GM10248 (cell line): ENCODE measurements at regions not wholly inside any gene's neighbourhood (a gene's known extent, or its start where the extent isn't known, plus 50 kb on each side); places are given as distances from the start of the nearest gene placed in this dataset.

Experiments
- CTCF ChIA-PET: fragments of 300-600 bp; sonication (Branson Sonifier 250); formaldehyde crosslinking; extraction: SDS; loops from one replicate; lab custom pipeline; 2021; ENCODE audit warnings: antibody characterized with exemption; lab: Yijun Ruan, JAX
- POLR2A ChIA-PET: fragments of 350-650 bp; sonication (Branson Sonifier 250); formaldehyde crosslinking; extraction: SDS; loops from one replicate; lab custom pipeline; 2020; ENCODE audit warnings: antibody characterized with exemption; lab: Yijun Ruan, JAX
- DNase-seq: peaks from one replicate; pipeline ENCODE4 v3.0.0; 2012; ENCODE audit errors: extremely low spot score
- TF ChIP-seq, protein P1 (sequence below): IDR thresholded peaks from 2 replicates; pipeline ENCODE4 v1.5.1; 2012; ENCODE audit warnings: mild to moderate bottlenecking, low read depth; ENCODE audit errors: extremely low read depth, missing control alignments, control extremely low read depth

DNA sequence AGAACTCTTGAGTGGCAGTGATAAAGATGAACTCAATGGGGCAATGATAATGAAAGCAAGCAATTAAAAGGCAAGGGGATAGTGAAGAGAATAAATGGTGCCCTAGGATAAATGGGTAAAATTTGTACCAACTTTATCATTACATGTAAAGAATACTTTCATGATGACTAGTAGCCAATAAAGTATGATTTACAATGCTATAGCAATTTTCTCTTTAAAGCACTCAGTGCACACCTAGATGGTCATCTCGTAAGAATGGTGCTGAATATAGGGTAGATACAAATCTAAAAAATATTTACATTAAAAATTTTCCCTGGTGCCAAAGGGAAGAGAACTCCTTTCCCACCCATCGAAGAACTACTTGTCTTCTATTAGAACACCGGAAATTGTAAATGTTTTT lies 651.4 kb downstream of the STPG2 start:
- ChIA-PET POLR2A (no interaction called here), CTCF (no interaction called here)
- TF ChIP-seq, protein P1, sequence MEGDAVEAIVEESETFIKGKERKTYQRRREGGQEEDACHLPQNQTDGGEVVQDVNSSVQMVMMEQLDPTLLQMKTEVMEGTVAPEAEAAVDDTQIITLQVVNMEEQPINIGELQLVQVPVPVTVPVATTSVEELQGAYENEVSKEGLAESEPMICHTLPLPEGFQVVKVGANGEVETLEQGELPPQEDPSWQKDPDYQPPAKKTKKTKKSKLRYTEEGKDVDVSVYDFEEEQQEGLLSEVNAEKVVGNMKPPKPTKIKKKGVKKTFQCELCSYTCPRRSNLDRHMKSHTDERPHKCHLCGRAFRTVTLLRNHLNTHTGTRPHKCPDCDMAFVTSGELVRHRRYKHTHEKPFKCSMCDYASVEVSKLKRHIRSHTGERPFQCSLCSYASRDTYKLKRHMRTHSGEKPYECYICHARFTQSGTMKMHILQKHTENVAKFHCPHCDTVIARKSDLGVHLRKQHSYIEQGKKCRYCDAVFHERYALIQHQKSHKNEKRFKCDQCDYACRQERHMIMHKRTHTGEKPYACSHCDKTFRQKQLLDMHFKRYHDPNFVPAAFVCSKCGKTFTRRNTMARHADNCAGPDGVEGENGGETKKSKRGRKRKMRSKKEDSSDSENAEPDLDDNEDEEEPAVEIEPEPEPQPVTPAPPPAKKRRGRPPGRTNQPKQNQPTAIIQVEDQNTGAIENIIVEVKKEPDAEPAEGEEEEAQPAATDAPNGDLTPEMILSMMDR = no peak
- DNase-seq = no peak

DNA sequence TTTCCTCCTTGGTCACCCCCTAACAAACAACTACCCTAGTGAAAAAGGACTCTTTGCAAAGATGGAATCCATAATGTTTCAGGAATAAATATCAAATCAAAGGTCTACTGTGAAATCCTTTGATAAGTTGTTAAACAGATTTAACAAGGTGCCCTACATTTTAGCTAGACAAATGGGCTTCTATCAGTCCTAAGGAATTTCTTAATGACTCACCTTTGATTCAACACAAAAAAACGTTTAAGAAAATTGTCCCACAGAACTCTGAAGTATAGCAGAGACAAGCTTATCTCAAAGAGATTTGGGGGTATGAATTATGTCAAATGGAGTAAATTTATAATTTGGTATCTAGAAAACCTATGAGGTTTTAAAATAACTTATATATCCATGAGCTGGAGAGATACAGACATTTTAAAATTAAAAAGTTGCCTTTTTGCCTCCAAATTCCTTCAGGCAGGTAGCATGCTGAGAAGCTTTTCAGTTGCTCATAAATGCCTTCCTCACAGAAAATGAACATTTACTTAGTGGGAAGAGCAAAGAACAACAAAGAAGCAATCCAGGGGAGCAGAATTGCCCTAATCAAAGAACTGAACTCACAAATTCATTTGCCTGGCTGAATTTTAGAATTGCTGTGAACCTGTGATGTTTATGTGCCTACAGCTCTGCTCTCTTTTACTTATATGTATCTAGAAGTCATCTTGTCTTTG lies 649.3 kb downstream of the STPG2 start:
- TF ChIP-seq, protein P1 = no peak
- POLR2A ChIA-PET = no interaction called here
- DNase-seq = no peak
- CTCF ChIA-PET = interaction anchor here (1.4 kb wide), 1 partner anchor 21 kb away, joined by 3 read pairs; no protein-coding TSS in a partner anchor

DNA sequence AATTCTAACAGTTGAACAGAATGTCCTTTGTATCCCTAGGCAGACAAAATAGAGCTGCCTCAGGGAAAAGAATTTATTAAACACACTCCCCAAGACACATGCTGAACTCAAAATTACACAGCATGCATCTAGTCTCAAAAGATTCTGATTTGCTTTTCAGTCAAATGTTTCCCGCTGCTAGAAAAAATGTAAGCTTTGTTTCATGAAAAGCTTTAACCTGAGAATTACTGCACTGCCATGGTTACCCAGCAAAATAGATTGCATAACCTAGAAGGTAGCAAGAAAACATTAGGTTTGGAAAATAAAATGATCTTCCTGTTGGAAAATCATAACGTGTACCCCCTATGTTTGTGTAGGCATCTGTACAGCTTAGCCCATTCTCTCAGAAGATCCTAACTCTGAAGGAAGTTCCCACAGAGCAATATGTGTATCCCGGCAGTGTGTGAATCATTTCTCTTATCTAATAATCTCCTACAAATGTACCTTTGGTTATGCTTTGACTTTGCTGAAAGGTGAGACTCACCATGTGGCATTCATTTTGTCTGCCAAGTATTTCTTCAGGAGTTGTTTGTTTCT lies 646.9 kb downstream of the STPG2 start:
- ChIA-PET CTCF (no interaction called here), POLR2A (no interaction called here)
- TF ChIP-seq, protein P1 = no peak
- DNase-seq = no peak

DNA sequence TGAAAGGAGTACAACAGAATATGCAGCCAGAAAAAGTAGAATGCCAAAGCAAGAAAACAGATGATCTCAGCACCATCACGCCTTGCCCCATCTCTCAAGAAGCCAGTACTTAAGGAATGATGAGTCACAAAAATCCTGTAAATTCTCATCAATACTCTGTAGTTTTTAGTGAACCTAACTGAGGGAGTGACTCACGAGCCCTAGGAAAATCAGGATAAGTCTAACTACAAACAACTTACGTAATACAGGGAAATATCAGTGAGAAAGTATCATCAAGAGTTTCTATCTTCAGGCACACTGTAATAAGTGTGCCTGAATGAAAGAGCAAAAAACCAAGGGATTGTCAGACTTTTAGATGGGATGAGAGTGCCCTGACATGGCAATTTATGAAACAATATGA lies 644.4 kb downstream of the STPG2 start:
- TF ChIP-seq, protein P1 = no peak
- ChIA-PET POLR2A (no interaction called here), CTCF (interaction anchor here (1.0 kb wide), 1 partner anchor 8 kb away, joined by 3 read pairs; no protein-coding TSS in a partner anchor)
- no peak for DNase-seq

DNA sequence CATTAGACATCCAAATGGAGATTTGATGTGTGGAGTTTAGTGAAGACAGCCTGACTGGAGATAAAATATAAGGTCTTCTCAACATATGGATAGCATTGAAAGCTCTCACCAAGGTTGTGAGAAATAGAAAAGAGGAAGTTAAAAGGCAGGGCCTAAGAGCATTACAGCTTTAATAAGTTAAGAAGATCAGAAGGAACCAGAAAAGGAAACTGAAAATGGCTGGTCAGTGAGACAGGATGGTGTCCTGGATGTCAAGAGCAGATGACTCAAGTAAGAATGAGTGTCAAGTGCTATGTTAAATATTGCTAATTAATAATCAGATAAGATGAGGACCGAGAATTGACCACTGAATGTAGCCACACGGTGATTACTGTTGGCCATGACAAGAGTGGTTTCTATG lies 642.9 kb downstream of the STPG2 start:
- peak; percentile 6 for DNase-seq
- POLR2A ChIA-PET = no interaction called here
- CTCF ChIA-PET = interaction anchor here (0.8 kb wide), 1 partner anchor 19 kb away, joined by 3 read pairs; no protein-coding TSS in a partner anchor
- TF ChIP-seq, protein P1 = no peak

DNA sequence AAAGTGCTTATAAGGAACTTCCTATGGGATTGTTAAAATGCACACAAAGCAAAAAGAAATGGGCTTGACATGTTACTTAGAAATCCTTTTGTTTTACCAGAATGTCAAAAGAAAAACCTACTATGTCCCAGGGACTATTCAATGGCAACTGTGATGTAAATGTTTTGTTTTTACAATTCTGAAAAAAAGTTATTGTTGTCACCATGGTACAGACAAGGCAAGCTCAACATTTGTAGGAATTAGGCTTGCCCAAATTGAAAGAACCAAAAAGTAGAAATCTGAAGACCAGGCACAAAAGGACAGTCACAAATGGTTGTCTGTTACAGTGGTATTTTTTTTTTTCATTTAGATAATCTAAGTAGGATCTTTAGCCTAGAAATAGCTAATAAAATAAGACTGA lies 638.6 kb downstream of the STPG2 start:
- POLR2A ChIA-PET = no interaction called here
- CTCF ChIA-PET = no interaction called here
- DNase-seq = no peak
- TF ChIP-seq, protein P1 = no peak
